HG03159 (cell line): ENCODE measurements at regions not wholly inside any gene's neighbourhood (a gene's known extent, or its start where the extent isn't known, plus 50 kb on each side); places are given as distances from the start of the nearest gene placed in this dataset.

ENCODE experiments used
- ATAC-seq: cut with Tn5 transposase; IDR thresholded peaks from one replicate; pipeline ENCODE4 v1.9.1; 2021; ENCODE audit warnings: mild to moderate bottlenecking, moderate library complexity; ENCODE audit not compliant: unreplicated experiment

- no peak for ATAC-seq
These were observed 256.4 kb upstream of the TPM1 start for GRCh38 chr15:62785881-62786828.

- ATAC-seq, result no peak
These were observed 255.1 kb upstream of the TPM1 start for GRCh38 chr15:62787401-62787800.

DNA sequence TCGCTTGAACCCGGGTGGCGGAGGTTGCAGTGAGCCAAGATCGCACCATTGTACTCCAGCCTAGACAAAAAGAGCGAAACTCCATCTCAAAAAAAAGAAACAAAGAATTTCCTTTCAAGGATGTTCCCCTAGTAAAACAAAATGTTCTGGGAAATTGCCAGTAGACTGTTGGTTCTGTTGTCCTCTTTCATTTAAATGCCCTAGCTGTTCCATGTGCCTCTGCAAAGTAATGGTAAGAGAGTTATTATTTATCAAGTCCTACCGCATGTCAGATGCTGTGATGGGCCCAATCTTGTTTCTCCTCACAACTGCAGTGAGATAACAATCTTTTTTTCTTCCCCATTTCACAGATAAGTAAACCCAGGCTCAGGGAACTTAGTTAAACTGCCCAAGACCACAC lies 254.3 kb upstream of the TPM1 start:
- no peak for ATAC-seq

GRCh38 chr15:62790546-62790945 lies 252.0 kb upstream of the TPM1 start:
- ATAC-seq, result no peak

- ATAC-seq, result no peak
These were observed 250.9 kb upstream of the TPM1 start for GRCh38 chr15:62791694-62792093.

DNA sequence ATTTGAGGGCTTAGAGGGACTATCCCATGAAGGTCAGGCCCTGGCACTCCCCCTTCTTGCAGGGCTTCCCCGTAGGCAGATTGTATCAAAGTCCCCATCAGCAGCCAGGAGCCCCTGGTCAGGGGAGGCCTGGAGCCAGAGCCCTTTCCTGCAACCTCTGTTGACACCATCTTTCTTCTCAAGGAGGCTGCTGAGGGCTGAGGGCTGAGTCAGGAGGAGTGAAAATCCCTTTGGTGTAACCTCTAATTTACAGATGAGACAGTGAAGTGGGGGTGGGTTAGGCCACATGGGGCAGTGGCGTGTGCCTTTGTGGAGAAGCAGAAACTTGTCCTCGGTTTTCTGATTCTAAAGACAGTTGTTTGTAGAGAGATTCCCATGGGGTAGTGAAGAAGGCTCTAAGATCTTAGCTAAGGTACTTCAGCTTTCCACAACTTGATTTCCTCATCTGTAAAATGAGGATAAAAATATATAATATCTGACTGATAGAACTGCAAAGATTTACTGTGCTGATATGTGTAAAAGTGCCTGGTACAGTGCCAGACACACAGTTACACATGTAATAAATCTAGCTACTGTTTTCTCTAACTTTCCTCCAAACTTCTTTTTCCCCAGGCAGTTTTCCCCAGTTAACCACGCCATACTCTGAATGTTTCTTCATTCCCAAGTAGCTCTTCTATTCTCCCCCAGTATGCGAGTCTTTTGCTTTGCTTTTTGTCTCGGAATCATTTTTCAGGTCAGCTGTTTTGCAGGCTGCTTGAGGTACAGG lies 249.4 kb upstream of the TPM1 start:
- ATAC-seq, result no peak

- no peak for ATAC-seq
These were observed 248.8 kb upstream of the TPM1 start for GRCh38 chr15:62793752-62794144.

DNA sequence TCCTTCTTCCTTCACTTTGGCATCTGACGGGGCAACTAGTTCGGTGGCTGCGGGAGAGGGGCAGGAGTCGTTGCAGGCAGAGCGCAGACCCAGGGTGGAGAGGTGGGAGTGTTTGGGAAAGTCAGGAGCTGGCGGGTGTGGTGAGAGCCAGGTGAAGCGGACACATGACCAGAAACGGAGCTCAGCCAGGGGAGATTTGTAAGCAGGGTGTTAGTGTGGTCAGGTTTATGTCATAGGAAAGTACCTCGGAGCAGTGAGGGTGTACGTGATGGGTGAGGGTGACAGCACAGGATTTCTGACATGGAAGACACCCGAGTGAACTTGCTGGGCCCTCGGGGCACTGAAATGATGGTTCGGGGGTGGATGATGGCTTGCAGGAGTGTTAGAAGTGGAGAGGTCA lies 247.4 kb upstream of the TPM1 start:
- no peak for ATAC-seq

GRCh38 chr15:62795700-62796695 lies 246.5 kb upstream of the TPM1 start:
- ATAC-seq, result no peak

GRCh38 chr15:62797171-62797570 lies 245.4 kb upstream of the TPM1 start:
- no peak for ATAC-seq

DNA sequence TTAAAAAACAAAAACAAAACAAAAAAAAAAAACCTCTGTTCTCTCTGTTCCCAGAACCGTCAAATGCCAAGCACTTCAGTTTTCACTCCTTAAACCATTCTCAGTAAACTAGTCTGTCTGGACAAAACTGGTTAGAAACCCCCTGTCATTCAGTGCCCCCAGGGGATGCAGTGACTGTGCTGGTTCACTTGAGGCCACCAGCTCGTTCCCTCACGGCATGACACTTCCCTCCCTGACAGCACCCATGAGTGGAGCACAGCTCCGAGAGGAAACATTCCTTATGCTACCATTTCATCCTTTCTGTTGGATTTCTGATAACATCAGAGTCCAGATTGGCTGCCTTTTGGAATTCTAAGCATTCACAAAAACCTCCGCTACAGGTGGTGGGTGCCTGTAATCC lies 244.0 kb upstream of the TPM1 start:
- no peak for ATAC-seq

GRCh38 chr15:62799037-62799436 lies 243.5 kb upstream of the TPM1 start:
- ATAC-seq, result no peak

DNA sequence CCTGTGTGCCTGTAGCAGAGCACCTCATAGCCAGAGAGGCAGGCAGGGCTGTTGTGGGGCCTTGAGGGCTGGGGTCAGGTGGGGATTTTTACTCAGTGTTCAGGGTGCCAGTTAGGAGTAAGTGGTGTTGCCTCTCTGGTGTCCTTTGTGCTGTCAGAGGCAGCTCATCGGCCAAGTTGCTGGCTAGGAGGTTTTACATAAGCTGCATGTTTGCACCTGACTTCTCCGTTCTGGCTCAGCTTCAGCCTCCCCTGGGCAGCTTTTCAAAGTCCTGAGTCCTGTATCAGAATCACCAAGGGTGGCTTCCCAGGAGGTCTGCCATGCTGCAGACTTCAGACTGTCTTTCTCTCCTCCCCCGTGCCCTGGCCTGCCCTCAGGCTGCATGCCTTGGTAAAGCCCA lies 242.6 kb upstream of the TPM1 start:
- ATAC-seq, result no peak

DNA sequence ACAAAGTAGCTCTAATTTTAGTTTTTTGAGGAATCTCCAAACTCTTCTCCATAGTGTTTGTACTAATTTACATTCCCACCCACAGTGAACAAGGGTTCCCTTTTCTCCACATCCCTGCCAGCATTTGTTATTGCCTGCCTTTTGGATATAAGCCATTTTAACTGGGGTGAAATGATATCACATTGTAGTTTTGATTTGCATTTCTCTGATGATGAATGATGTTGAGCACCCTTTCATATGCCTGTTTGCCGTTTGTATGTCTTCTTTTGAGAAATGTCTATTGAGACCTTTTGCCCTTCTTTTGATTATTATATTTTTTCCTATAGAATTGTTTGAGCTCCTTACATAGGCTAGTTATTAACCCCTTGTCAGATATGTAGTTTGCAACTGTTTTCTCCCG lies 239.9 kb upstream of the TPM1 start:
- ATAC-seq, result no peak

- ATAC-seq, result no peak
These were observed 238.6 kb upstream of the TPM1 start for GRCh38 chr15:62803856-62804400.

GRCh38 chr15:62805502-62805901 lies 237.0 kb upstream of the TPM1 start:
- no peak for ATAC-seq

DNA sequence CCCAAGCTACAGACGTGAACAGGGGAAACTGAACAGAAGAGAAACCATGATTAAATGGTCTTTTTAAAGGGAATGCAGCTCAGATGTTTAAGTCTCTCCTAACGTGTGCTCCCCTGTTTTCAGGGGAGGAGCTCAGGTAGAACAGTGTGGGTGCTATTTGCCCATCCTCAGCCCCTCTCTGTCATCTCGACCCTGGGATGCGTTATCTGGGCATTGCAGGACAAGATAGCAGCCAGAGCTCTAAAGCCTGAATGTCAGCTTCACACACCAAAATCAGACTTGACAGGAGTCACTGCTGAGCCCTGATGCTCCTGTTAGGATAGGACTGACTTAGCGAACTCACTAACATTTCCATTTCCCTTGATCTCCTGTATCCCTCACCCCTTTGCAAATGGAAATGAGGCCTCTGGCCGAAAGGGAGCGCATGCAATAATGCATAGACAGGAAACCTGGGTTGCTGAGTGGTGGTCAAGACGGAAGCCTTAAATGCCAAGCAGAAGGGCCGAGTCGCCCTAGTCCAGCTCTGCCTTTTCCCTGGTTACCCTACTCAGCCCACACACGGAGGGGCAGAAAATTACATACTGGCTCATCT lies 234.9 kb upstream of the TPM1 start:
- no peak for ATAC-seq

GRCh38 chr15:62809115-62809967 lies 233.2 kb upstream of the TPM1 start:
- no peak for ATAC-seq

DNA sequence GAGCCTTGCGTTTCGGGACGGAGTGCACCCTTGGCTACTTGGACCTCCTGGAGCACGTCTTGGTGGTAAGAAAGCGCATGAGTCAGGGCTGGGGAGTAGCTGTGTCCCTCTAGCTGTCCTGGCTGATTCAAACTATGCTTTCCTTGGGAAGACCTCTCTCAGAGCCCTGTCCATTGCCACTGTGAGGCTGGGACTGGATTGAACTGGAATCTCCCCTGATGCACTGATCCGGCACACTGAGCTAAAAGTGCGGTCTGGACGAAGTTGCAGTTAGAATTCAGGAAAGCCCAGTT lies 232.6 kb upstream of the TPM1 start:
- no peak for ATAC-seq

GRCh38 chr15:62812515-62812835 lies 230.1 kb upstream of the TPM1 start:
- no peak for ATAC-seq
